B cell (primary cell): ENCODE measurements at regions not wholly inside any gene's neighbourhood (a gene's known extent, or its start where the extent isn't known, plus 50 kb on each side); places are given as distances from the start of the nearest gene placed in this dataset.

ENCODE experiments used
- ATAC-seq: fragments of 200-7000 bp; cut with Tn5 transposase; one replicate; pipeline ENCODE4 v1.10.0; 2021; ENCODE audit warnings: low read depth, mild to moderate bottlenecking, moderate number of reproducible peaks, moderate library complexity
- CTCF ChIA-PET: fragments of 350-600 bp; sonication (Branson Sonifier 250); formaldehyde crosslinking; loops from one replicate; lab custom pipeline; 2021; ENCODE audit warnings: antibody characterized with exemption, inconsistent platforms; lab: Charles Lee
- POLR2A ChIA-PET: fragments of 350-600 bp; sonication (Branson Sonifier 250); formaldehyde crosslinking; loops from one replicate; lab custom pipeline; 2021; ENCODE audit warnings: antibody characterized with exemption; lab: Charles Lee
- DNase-seq: peaks from one replicate; pipeline ENCODE4 v3.0.0; 2013
- H2AFZ ChIP-seq: 2 replicates; pipeline ENCODE4 v1.6.1; 2012; ENCODE audit warnings: mild to moderate bottlenecking, low read depth, low read length; ENCODE audit not compliant: insufficient read depth, poor library complexity, severe bottlenecking
- H3K27ac ChIP-seq, 2 donors: 1 replicate in 1 of 2; 2 replicates in 1 of 2; pipeline ENCODE4 v1.5.1; 2012 to 2013; ENCODE audit warnings: low read length in 2 of 2, mild to moderate bottlenecking in 2 of 2, moderate library complexity in 1 of 2
- H3K27me3 ChIP-seq, 4 experiments: fragments of 200-600 bp in 1 of 4; sonication (generic) in 1 of 4; replicated peaks in 1 of 4; 1 replicate in 2 of 4; 2 replicates in 2 of 4; pipeline versions ENCODE4 v1.6.1 to v1.7.0; 2013 to 2016; ENCODE audit warnings: low read length in 3 of 4, mild to moderate bottlenecking in 2 of 4, mixed read lengths in 1 of 4, moderate library complexity in 1 of 4; ENCODE audit not compliant: insufficient read depth in 4 of 4, control insufficient read depth in 3 of 4; ENCODE audit errors: control extremely low read depth in 1 of 4
- H3K36me3 ChIP-seq, 2 experiments: replicated peaks in 1 of 2; 1 replicate in 1 of 2; 2 replicates in 1 of 2; pipeline versions ENCODE4 v1.6.1 to v1.7.1; 2013; ENCODE audit warnings: low read length in 1 of 2; ENCODE audit not compliant: insufficient read depth in 2 of 2, control insufficient read depth in 1 of 2; ENCODE audit errors: control extremely low read depth in 1 of 2, extremely low read depth in 1 of 2
- H3K4me1 ChIP-seq, 2 donors: fragments of 200-600 bp in 1 of 2; sonication (generic) in 1 of 2; 1 replicate in 1 of 2; 2 replicates in 1 of 2; pipeline versions ENCODE4 v1.5.1 to v1.6.1; 2013 to 2017; ENCODE audit warnings: low read length in 2 of 2; ENCODE audit not compliant: control insufficient read depth in 2 of 2, insufficient read depth in 2 of 2
- H3K4me2 ChIP-seq: replicated peaks from 2 replicates; pipeline ENCODE3; 2012; ENCODE audit warnings: mild to moderate bottlenecking, low read depth, low read length; ENCODE audit not compliant: poor library complexity, severe bottlenecking
- H3K4me3 ChIP-seq, 5 experiments: fragments of 200-600 bp in 1 of 5; sonication (generic) in 1 of 5; 1 replicate in 3 of 5; 2 replicates in 2 of 5; pipeline versions ENCODE4 v1.5.1 to v1.7.0; 2011 to 2016; ENCODE audit warnings: low read length in 4 of 5, mild to moderate bottlenecking in 4 of 5, low read depth in 2 of 5, control low read depth in 1 of 5, moderate library complexity in 1 of 5; ENCODE audit not compliant: insufficient read depth in 1 of 5; ENCODE audit errors: control extremely low read depth in 1 of 5, extremely low read depth in 1 of 5
- H3K79me2 ChIP-seq: fragments of 200-600 bp; sonication (generic); one replicate; pipeline ENCODE4 v1.6.0; 2016; ENCODE audit warnings: low read length; ENCODE audit not compliant: control insufficient read depth, insufficient read depth
- H3K9ac ChIP-seq: fragments of 200-600 bp; sonication (generic); 2 replicates; pipeline ENCODE4 v1.6.1; 2017; ENCODE audit warnings: mild to moderate bottlenecking, low read length, moderate library complexity
- H3K9me3 ChIP-seq, 3 donors: one replicate each; pipeline versions ENCODE4 v1.6.1 to v1.7.1; 2013; ENCODE audit warnings: low read length in 2 of 3; ENCODE audit not compliant: control insufficient read depth in 2 of 3, insufficient read depth in 1 of 3; ENCODE audit errors: control extremely low read depth in 1 of 3
- H4K20me1 ChIP-seq: 2 replicates; pipeline ENCODE4 v1.6.0; 2012; ENCODE audit warnings: mild to moderate bottlenecking, low read length; ENCODE audit not compliant: insufficient read depth, control insufficient read depth, poor library complexity, severe bottlenecking
- H3K27ac Mint-ChIP-seq: one replicate; pipeline ENCODE4 v1.8.0; 2021; ENCODE audit warnings: mixed read lengths
- H3K27me3 Mint-ChIP-seq: one replicate; pipeline ENCODE4 v1.8.0; 2021; ENCODE audit warnings: mixed read lengths
- H3K4me1 Mint-ChIP-seq: one replicate; pipeline ENCODE4 v1.8.0; 2021; ENCODE audit warnings: mixed read lengths
- H3K4me3 Mint-ChIP-seq: one replicate; pipeline ENCODE4 v1.8.0; 2021; ENCODE audit warnings: mixed read lengths
- H3K9me3 Mint-ChIP-seq: one replicate; pipeline ENCODE4 v1.8.0; 2022; ENCODE audit warnings: mixed read lengths; ENCODE audit not compliant: insufficient read depth
- CTCF ChIP-seq: fragments of 200-600 bp; IDR thresholded peaks from one replicate; pipeline ENCODE4 v1.8.0; 2022; ENCODE audit warnings: antibody characterized with exemption, mild to moderate bottlenecking
- EZH2 ChIP-seq: IDR thresholded peaks from 2 replicates; pipeline ENCODE4 v1.6.1; 2012; ENCODE audit warnings: borderline replicate concordance, low read depth, mild to moderate bottlenecking, moderate library complexity, low read length; ENCODE audit not compliant: insufficient read depth, poor library complexity, severe bottlenecking
- WGBS: methylation state at CpG from one replicate; pipeline ENCODE4 v1.1.5; 2013; ENCODE audit warnings: missing lambda C conversion rate; ENCODE audit not compliant: insufficient coverage; 5-methylcytosine and 5-hydroxymethylcytosine counted together
- intact Hi-C: fragments of 100-400 bp; cut with micrococcal nuclease; formaldehyde crosslinking; loops from one replicate; pipeline ENCODE4 v1.10.0; 2022

DNA sequence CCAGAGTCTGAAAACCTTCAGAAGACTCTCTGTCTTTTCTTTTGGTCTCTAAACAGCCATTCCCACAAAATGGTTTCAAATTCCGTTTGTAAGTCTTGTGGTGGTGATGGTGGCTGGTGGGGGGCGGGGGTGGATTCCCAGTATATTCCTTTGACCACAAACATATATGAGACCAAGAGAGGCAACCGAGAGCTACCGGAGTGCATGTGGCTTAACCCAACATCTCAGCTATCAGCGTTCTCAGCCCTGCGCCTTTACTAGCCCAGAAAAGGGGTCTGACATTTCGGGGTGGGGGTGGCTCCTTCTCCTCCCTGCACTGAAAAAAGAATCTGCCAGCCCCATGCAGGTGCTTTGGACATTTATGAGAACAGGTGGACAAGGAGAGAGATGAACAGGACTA is 621.1 kb downstream of the ACTR3B start:
- no peaks in the 10 kb centered on the region for H3K27me3 Mint-ChIP-seq
- WGBS, result no CpG with 5 or more reads among the region's 7 CpGs
- H3K27ac Mint-ChIP-seq, result no peak overlapping the region
- H3K9me3 Mint-ChIP-seq, result no peaks in the 10 kb centered on the region
- ChIA-PET CTCF (interaction anchor here (1.3 kb wide), 1 partner anchor 12 kb away, joined by 4 read pairs; no protein-coding TSS in a partner anchor), POLR2A (no interaction called here)
- H3K27me3 ChIP-seq, result no peaks in the 10 kb centered on the region
- no peaks in the 10 kb centered on the region for H3K4me1 Mint-ChIP-seq
- H3K79me2 ChIP-seq, result no peaks in the 10 kb centered on the region
- peaks cover 0 to 6% (median 0%) of the 10 kb centered on the region in 3 donors for H3K9me3 ChIP-seq
- no peaks in the 10 kb centered on the region for H3K4me1 ChIP-seq
- no peak overlapping the region for H2AFZ ChIP-seq
- ATAC-seq (no peak), DNase-seq (no peak)
- intact Hi-C loops, result no loop called here
- no peak overlapping the region for H3K27ac ChIP-seq
- no peak overlapping the region for H3K4me3 Mint-ChIP-seq
- TF ChIP-seq CTCF (no peak), EZH2 (no peak)
- H3K36me3 ChIP-seq, result no peaks in the 10 kb centered on the region
- H4K20me1 ChIP-seq, result no peaks in the 10 kb centered on the region
- H3K4me2 ChIP-seq, result no peak overlapping the region
- H3K9ac ChIP-seq, result no peak overlapping the region
- H3K4me3 ChIP-seq, result no peak overlapping the region

- H3K27ac Mint-ChIP-seq, result no peak overlapping the region
- H3K4me3 Mint-ChIP-seq, result no peak overlapping the region
- Histone ChIP-seq H3K79me2 (no peaks in the 10 kb centered on the region), H3K9ac (no peak overlapping the region), H3K36me3 (no peaks in the 10 kb centered on the region), H3K4me3 (no peak overlapping the region), H4K20me1 (no peaks in the 10 kb centered on the region), H3K27ac (no peak overlapping the region), H3K9me3 (peaks cover 0 to 6% (median 0%) of the 10 kb centered on the region in 3 donors), H3K27me3 (no peaks in the 10 kb centered on the region), H2AFZ (no peak overlapping the region), H3K4me2 (no peak overlapping the region), H3K4me1 (no peaks in the 10 kb centered on the region)
- H3K4me1 Mint-ChIP-seq, result no peaks in the 10 kb centered on the region
- no peak for ATAC-seq
- WGBS, result 25% methylated on average over 9 of the region's 13 CpGs
- no peaks in the 10 kb centered on the region for H3K9me3 Mint-ChIP-seq
- POLR2A ChIA-PET, result no interaction called here
- DNase-seq, result no peak
- CTCF ChIA-PET, result interaction anchor here (1.3 kb wide), 1 partner anchor 11 kb away, joined by 4 read pairs; no protein-coding TSS in a partner anchor
- intact Hi-C loops, result no loop called here
- TF ChIP-seq CTCF, result peak; percentile 11
- no peak for TF ChIP-seq EZH2
- H3K27me3 Mint-ChIP-seq, result no peaks in the 10 kb centered on the region
Measured at GRCh38 chr7:153381275-153382040, 621.9 kb downstream of the ACTR3B start.
